Testis (tissue), 2 donors: ENCODE measurements at regions not wholly inside any gene's neighbourhood (a gene's known extent, or its start where the extent isn't known, plus 50 kb on each side); places are given as distances from the start of the nearest gene placed in this dataset.

Experiments used
- POLR2A ChIP-seq: fragments of 450-650 bp; IDR thresholded peaks from one replicate; pipeline ENCODE4 v1.6.1; 2017; ENCODE audit warnings: antibody characterized with exemption, mild to moderate bottlenecking, moderate library complexity
- TF ChIP-seq, protein P1 (sequence below), 3 experiments: fragments of 450-650 bp in 2 of 3; fragments of 200-600 bp in 1 of 3; sonication (generic) in 1 of 3; IDR thresholded peaks; one replicate each; pipeline ENCODE4 v1.5.1; 2016 to 2019; ENCODE audit warnings: antibody characterized with exemption in 3 of 3, mild to moderate bottlenecking in 2 of 3, moderate library complexity in 1 of 3

DNA sequence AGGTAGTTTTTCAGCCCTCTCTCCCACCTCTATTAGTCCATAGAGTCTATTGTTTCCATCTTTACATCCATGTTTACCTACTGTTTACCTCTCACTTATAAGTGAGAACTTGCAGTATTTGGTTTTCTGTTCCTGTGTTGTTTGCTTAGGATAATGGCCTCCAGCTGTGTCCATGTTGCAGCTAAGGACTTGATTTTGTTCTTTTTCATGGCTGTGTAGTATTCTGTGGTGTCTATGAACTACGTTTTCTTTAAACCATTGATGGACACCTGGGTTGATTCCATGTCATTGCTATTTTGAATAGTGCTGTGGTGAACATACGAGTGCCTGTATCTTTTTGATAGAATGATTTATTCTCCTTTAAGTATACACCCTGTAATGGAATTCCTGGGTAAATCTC lies 292.4 kb downstream of the PHF14 start:
- TF ChIP-seq, protein P1, sequence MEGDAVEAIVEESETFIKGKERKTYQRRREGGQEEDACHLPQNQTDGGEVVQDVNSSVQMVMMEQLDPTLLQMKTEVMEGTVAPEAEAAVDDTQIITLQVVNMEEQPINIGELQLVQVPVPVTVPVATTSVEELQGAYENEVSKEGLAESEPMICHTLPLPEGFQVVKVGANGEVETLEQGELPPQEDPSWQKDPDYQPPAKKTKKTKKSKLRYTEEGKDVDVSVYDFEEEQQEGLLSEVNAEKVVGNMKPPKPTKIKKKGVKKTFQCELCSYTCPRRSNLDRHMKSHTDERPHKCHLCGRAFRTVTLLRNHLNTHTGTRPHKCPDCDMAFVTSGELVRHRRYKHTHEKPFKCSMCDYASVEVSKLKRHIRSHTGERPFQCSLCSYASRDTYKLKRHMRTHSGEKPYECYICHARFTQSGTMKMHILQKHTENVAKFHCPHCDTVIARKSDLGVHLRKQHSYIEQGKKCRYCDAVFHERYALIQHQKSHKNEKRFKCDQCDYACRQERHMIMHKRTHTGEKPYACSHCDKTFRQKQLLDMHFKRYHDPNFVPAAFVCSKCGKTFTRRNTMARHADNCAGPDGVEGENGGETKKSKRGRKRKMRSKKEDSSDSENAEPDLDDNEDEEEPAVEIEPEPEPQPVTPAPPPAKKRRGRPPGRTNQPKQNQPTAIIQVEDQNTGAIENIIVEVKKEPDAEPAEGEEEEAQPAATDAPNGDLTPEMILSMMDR (IDR thresholded peaks at IDR 0.05), result no peak
- TF ChIP-seq POLR2A, result no peak
